ENCODE measurements at regions not wholly inside any gene's neighbourhood (a gene's known extent, or its start where the extent isn't known, plus 50 kb on each side); places are given as distances from the start of the nearest gene placed in this dataset.

- no peak for TF ChIP-seq CTCF (IDR thresholded peaks at IDR 0.05 in 8 of 11, conservative IDR thresholded peaks at IDR 0.05 in 3 of 11)
- TF ChIP-seq POLR2AphosphoS5 (IDR thresholded peaks at IDR 0.05), result no peak
- no peak for TF ChIP-seq POLR2A (IDR thresholded peaks at IDR 0.05)
Measured at GRCh38 chr9:124183772-124184171, 74.0 kb upstream of the NEK6 start.

All from spleen (tissue), 7 donors.